ENCODE measurements at regions not wholly inside any gene's neighbourhood (a gene's known extent, or its start where the extent isn't known, plus 50 kb on each side); places are given as distances from the start of the nearest gene placed in this dataset.

DNA sequence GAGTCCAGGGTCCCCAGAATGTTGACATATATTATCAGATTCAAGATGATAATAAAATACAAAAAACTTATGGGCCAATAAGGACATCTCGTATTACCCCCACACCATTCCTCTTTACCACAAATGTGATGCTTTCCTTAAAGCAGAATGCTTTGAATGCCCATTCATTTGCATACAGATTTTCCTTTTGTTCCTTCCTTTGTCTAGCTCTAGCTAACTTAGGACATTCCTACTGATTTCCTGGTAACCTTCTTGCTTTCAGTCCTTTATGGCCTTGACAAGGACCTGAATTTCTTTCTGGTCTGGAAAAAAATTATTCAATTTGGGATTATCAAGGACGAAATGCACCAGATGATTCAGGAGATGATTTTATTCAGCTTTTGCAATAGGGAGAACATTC lies 304.0 kb downstream of the TMEM114 start:
- Histone ChIP-seq H3K36me3 (ENCODE audit: control insufficient read depth, insufficient read depth, low read length) (no peaks in the 10 kb centered on the region), H3K27ac (ENCODE audit: low read depth, low read length) (no peak overlapping the region), H3K27me3 (ENCODE audit: control insufficient read depth, insufficient read depth, low read length) (no peaks in the 10 kb centered on the region), H3K9me3 (ENCODE audit: control insufficient read depth, insufficient read depth, low read depth, low read length) (no peaks in the 10 kb centered on the region), H3K9ac (ENCODE audit: low read length) (no peak overlapping the region), H3K4me1 (ENCODE audit: control insufficient read depth, insufficient read depth, low read length) (peaks cover 18% of the 10 kb centered on the region), H3K4me3 (ENCODE audit: low read depth, low read length) (no peak overlapping the region)

GRCh38 chr16:8283195-8283594 lies 307.1 kb downstream of the TMEM114 start:
- Histone ChIP-seq H3K4me1 (ENCODE audit: control insufficient read depth, insufficient read depth, low read length) (peaks cover 27% of the 10 kb centered on the region), H3K27me3 (ENCODE audit: control insufficient read depth, insufficient read depth, low read length) (no peaks in the 10 kb centered on the region), H3K27ac (ENCODE audit: low read depth, low read length) (no peak overlapping the region), H3K36me3 (ENCODE audit: control insufficient read depth, insufficient read depth, low read length) (no peaks in the 10 kb centered on the region), H3K4me3 (ENCODE audit: low read depth, low read length) (no peak overlapping the region), H3K9me3 (ENCODE audit: control insufficient read depth, insufficient read depth, low read depth, low read length) (no peaks in the 10 kb centered on the region), H3K9ac (ENCODE audit: low read length) (no peak overlapping the region)

GRCh38 chr16:8278031-8278580 lies 312.2 kb downstream of the TMEM114 start:
- H3K4me1 ChIP-seq (ENCODE audit: control insufficient read depth, insufficient read depth, low read length) = peaks cover 15% of the 10 kb centered on the region
- H3K9ac ChIP-seq (ENCODE audit: low read length) = no peak overlapping the region
- no peak overlapping the region for H3K27ac ChIP-seq (ENCODE audit: low read depth, low read length)
- H3K36me3 ChIP-seq (ENCODE audit: control insufficient read depth, insufficient read depth, low read length) = no peaks in the 10 kb centered on the region
- H3K4me3 ChIP-seq (ENCODE audit: low read depth, low read length) = no peak overlapping the region
- no peaks in the 10 kb centered on the region for H3K9me3 ChIP-seq (ENCODE audit: control insufficient read depth, insufficient read depth, low read depth, low read length)
- H3K27me3 ChIP-seq (ENCODE audit: control insufficient read depth, insufficient read depth, low read length) = no peaks in the 10 kb centered on the region

DNA sequence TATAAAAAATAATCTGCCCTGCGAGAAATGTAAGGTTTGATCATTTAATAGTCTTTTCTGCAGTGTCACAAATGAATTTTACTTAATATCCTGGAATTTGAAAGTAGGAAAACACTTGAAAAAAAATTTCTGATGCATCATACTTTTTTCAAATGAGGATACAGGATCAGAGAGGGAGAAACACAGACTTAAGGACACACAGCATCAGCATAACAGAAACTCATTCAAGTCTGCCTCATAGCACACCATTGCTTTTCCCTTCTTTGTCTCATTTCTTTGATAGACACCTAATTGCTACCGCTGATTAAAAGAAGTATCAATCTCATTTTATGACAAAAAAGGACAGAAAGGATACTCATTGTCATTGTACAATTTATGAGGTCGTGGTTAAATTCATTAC lies 319.0 kb downstream of the TMEM114 start:
- Histone ChIP-seq H3K27me3 (ENCODE audit: control insufficient read depth, insufficient read depth, low read length) (no peaks in the 10 kb centered on the region), H3K4me1 (ENCODE audit: control insufficient read depth, insufficient read depth, low read length) (no peaks in the 10 kb centered on the region), H3K9me3 (ENCODE audit: control insufficient read depth, insufficient read depth, low read depth, low read length) (peaks cover 7% of the 10 kb centered on the region; the same call in 1 of the 2 replicates), H3K36me3 (ENCODE audit: control insufficient read depth, insufficient read depth, low read length) (no peaks in the 10 kb centered on the region), H3K9ac (ENCODE audit: low read length) (no peak overlapping the region), H3K4me3 (ENCODE audit: low read depth, low read length) (no peak overlapping the region), H3K27ac (ENCODE audit: low read depth, low read length) (no peak overlapping the region)

DNA sequence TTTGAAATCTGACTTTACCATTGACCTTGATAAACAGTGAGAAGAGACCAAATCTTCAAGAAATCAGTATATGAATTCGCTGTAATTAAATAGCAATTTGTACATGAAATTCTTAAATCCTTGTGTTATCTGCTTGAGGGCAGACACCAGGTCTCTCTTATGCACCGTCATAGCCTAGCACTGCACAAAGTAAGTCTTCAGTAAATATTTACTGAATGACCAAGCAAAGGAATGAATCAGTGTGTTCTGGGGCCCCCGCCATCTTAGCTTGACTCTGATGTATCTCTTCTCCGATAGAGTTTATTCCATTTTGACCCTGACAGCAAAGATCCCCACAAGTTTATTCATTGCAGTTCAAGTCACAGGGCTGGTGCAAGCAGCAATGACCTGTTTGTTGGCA lies 328.0 kb downstream of the TMEM114 start:
- peaks cover 13% of the 10 kb centered on the region for H3K4me1 ChIP-seq (ENCODE audit: control insufficient read depth, insufficient read depth, low read length)
- no peak overlapping the region for H3K9ac ChIP-seq (ENCODE audit: low read length)

DNA sequence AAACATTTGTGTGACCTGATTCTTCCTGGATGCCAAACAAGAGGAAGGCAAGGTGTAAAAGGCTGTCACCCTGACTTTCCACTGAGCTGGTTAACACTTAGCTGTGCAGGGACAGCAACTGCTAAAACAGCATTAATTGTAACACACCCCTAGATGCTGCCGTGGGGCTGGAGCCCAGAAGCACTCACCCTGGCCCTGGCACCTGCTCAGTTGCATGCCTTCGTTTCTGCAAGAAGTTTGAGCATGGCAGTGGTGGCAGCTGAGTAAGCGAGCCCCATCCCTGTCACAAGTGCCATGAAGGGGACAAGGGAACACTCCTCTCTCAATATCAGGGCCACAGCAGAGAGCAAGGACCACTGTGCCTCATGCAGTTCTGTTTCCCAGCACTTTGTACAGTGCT lies 330.2 kb downstream of the TMEM114 start:
- Histone ChIP-seq H3K4me3 (ENCODE audit: low read depth, low read length) (no peak overlapping the region), H3K4me1 (ENCODE audit: control insufficient read depth, insufficient read depth, low read length) (peaks cover 13% of the 10 kb centered on the region), H3K27me3 (ENCODE audit: control insufficient read depth, insufficient read depth, low read length) (no peaks in the 10 kb centered on the region), H3K9me3 (ENCODE audit: control insufficient read depth, insufficient read depth, low read depth, low read length) (no peaks in the 10 kb centered on the region), H3K36me3 (ENCODE audit: control insufficient read depth, insufficient read depth, low read length) (no peaks in the 10 kb centered on the region), H3K9ac (ENCODE audit: low read length) (no peak overlapping the region), H3K27ac (ENCODE audit: low read depth, low read length) (no peak overlapping the region)

More for the DNA sequence above, 328.0 kb downstream of the TMEM114 start:
- Histone ChIP-seq H3K36me3 (ENCODE audit: control insufficient read depth, insufficient read depth, low read length) (no peaks in the 10 kb centered on the region), H3K27me3 (ENCODE audit: control insufficient read depth, insufficient read depth, low read length) (no peaks in the 10 kb centered on the region), H3K27ac (ENCODE audit: low read depth, low read length) (no peak overlapping the region), H3K4me3 (ENCODE audit: low read depth, low read length) (no peak overlapping the region), H3K9me3 (ENCODE audit: control insufficient read depth, insufficient read depth, low read depth, low read length) (no peaks in the 10 kb centered on the region)

DNA sequence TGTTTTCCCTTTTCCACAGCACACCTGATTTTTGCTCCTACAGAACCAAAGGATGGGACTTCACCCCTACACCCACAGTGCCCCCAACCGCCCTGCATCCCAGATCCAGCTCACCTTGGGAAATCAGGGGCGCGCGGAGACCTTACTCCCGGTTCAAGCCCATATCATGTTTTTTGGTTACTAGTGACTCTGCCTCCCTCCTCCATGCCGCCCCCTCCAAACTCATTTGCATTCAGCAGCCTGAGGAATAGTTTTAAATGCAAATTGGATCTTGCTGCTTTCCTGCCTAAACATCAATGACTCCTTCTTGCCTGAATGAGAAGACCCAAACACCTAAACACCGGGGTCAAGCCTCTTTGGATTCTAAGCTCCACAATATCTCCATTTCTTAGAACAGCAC lies 331.8 kb downstream of the TMEM114 start:
- no peak overlapping the region for H3K27ac ChIP-seq (ENCODE audit: low read depth, low read length)
- no peaks in the 10 kb centered on the region for H3K27me3 ChIP-seq (ENCODE audit: control insufficient read depth, insufficient read depth, low read length)
- H3K9me3 ChIP-seq (ENCODE audit: control insufficient read depth, insufficient read depth, low read depth, low read length) = no peaks in the 10 kb centered on the region
- no peaks in the 10 kb centered on the region for H3K36me3 ChIP-seq (ENCODE audit: control insufficient read depth, insufficient read depth, low read length)
- peaks cover 13% of the 10 kb centered on the region for H3K4me1 ChIP-seq (ENCODE audit: control insufficient read depth, insufficient read depth, low read length)
- H3K9ac ChIP-seq (ENCODE audit: low read length) = no peak overlapping the region
- H3K4me3 ChIP-seq (ENCODE audit: low read depth, low read length) = no peak overlapping the region

GRCh38 chr16:8257561-8257960 lies 332.8 kb downstream of the TMEM114 start:
- no peaks in the 10 kb centered on the region for H3K36me3 ChIP-seq (ENCODE audit: control insufficient read depth, insufficient read depth, low read length)
- H3K4me1 ChIP-seq (ENCODE audit: control insufficient read depth, insufficient read depth, low read length) = peaks cover 13% of the 10 kb centered on the region
- no peak overlapping the region for H3K4me3 ChIP-seq (ENCODE audit: low read depth, low read length)
- no peak overlapping the region for H3K27ac ChIP-seq (ENCODE audit: low read depth, low read length)
- H3K9ac ChIP-seq (ENCODE audit: low read length) = no peak overlapping the region
- no peaks in the 10 kb centered on the region for H3K27me3 ChIP-seq (ENCODE audit: control insufficient read depth, insufficient read depth, low read length)
- no peaks in the 10 kb centered on the region for H3K9me3 ChIP-seq (ENCODE audit: control insufficient read depth, insufficient read depth, low read depth, low read length)

- Histone ChIP-seq H3K4me3 (ENCODE audit: low read depth, low read length) (no peak overlapping the region), H3K4me1 (ENCODE audit: control insufficient read depth, insufficient read depth, low read length) (peaks cover 19% of the 10 kb centered on the region), H3K9me3 (ENCODE audit: control insufficient read depth, insufficient read depth, low read depth, low read length) (no peaks in the 10 kb centered on the region), H3K27me3 (ENCODE audit: control insufficient read depth, insufficient read depth, low read length) (no peaks in the 10 kb centered on the region), H3K9ac (ENCODE audit: low read length) (no peak overlapping the region), H3K36me3 (ENCODE audit: control insufficient read depth, insufficient read depth, low read length) (no peaks in the 10 kb centered on the region), H3K27ac (ENCODE audit: low read depth, low read length) (no peak overlapping the region)
These were observed 335.9 kb downstream of the TMEM114 start for GRCh38 chr16:8254405-8254804.

DNA sequence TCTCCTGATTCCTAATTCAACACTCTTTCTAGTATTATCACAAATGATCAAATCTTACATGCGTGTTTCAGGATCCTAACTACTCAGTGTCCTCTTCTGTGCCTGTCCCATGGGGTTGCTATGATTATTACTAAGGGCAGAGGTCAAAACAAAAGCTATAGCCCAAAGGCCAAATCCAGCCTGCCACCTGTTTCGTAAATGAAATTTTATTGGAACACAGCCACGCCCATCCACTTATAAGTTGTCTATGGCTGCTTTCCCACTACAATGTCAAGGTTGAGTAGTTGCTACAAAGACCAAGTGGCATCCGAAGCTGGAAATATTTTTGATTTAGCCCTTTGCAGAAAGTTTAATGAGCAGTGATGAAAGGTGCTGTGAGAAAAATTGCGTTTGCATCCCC lies 336.6 kb downstream of the TMEM114 start:
- Histone ChIP-seq H3K9me3 (ENCODE audit: control insufficient read depth, insufficient read depth, low read depth, low read length) (no peaks in the 10 kb centered on the region), H3K27me3 (ENCODE audit: control insufficient read depth, insufficient read depth, low read length) (no peaks in the 10 kb centered on the region), H3K9ac (ENCODE audit: low read length) (no peak overlapping the region), H3K4me1 (ENCODE audit: control insufficient read depth, insufficient read depth, low read length) (peaks cover 16% of the 10 kb centered on the region), H3K36me3 (ENCODE audit: control insufficient read depth, insufficient read depth, low read length) (no peaks in the 10 kb centered on the region), H3K4me3 (ENCODE audit: low read depth, low read length) (no peak overlapping the region), H3K27ac (ENCODE audit: low read depth, low read length) (no peak overlapping the region)

- no peaks in the 10 kb centered on the region for H3K27me3 ChIP-seq (ENCODE audit: control insufficient read depth, insufficient read depth, low read length)
- H3K36me3 ChIP-seq (ENCODE audit: control insufficient read depth, insufficient read depth, low read length) = no peaks in the 10 kb centered on the region
- H3K4me3 ChIP-seq (ENCODE audit: low read depth, low read length) = no peak overlapping the region
- H3K4me1 ChIP-seq (ENCODE audit: control insufficient read depth, insufficient read depth, low read length) = peaks cover 6% of the 10 kb centered on the region; the same call in 1 of the 2 replicates
- H3K9ac ChIP-seq (ENCODE audit: low read length) = no peak overlapping the region
- no peak overlapping the region for H3K27ac ChIP-seq (ENCODE audit: low read depth, low read length)
- H3K9me3 ChIP-seq (ENCODE audit: control insufficient read depth, insufficient read depth, low read depth, low read length) = no peaks in the 10 kb centered on the region
These were observed 338.6 kb downstream of the TMEM114 start for GRCh38 chr16:8251727-8252126.

DNA sequence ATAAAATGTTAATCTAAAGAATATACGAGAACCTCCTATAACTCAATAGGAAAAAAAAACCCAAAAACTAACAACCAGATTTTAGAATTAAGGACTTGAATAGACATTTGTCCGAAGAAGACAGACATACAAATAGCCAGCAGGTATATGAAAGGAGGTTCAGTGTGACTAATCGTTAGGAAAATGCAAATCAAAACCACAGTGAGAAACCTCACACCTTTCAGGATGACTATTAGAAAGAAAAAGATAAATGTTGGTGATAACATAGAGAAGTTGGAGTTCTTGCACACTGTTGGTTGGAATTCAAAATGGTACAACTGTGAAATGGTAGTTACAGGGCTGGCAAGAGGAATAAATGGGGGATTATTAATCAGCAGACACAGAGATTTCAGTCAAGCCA lies 339.0 kb downstream of the TMEM114 start:
- H3K36me3 ChIP-seq (ENCODE audit: control insufficient read depth, insufficient read depth, low read length) = no peaks in the 10 kb centered on the region

More for the DNA sequence above, 339.0 kb downstream of the TMEM114 start:
- H3K4me3 ChIP-seq (ENCODE audit: low read depth, low read length) = no peak overlapping the region
- H3K27me3 ChIP-seq (ENCODE audit: control insufficient read depth, insufficient read depth, low read length) = no peaks in the 10 kb centered on the region
- no peaks in the 10 kb centered on the region for H3K9me3 ChIP-seq (ENCODE audit: control insufficient read depth, insufficient read depth, low read depth, low read length)
- no peak overlapping the region for H3K9ac ChIP-seq (ENCODE audit: low read length)
- peaks cover 6% of the 10 kb centered on the region; the same call in 1 of the 2 replicates for H3K4me1 ChIP-seq (ENCODE audit: control insufficient read depth, insufficient read depth, low read length)
- H3K27ac ChIP-seq (ENCODE audit: low read depth, low read length) = no peak overlapping the region

Measured in HUES6 (cell line).